Stimulated activated naive CD4-positive, alpha-beta T cell treated with Interleukin-2 at 50 U/mL for 16 hours (primary cell): ENCODE measurements at regions not wholly inside any gene's neighbourhood (a gene's known extent, or its start where the extent isn't known, plus 50 kb on each side); places are given as distances from the start of the nearest gene placed in this dataset.
"Not testable (repeated sequence)": the region's sequence is repeated elsewhere in the genome, so short reads cannot be mapped to it uniquely, and the experiment has no call there.

Experiments
- DNase-seq: peaks from one replicate; lab custom pipeline; 2025; lab: John Stamatoyannopoulos, UW

GRCh38 chr3:56924700-56925099 is 123.0 kb upstream of the ARHGEF3 start:
- DNase-seq = not testable (repeated sequence)

- DNase-seq = no peak
Observed at GRCh38 chr3:56923526-56924224, 121.9 kb upstream of the ARHGEF3 start.

GRCh38 chr3:56921573-56922453 is 120.1 kb upstream of the ARHGEF3 start:
- no peak for DNase-seq

GRCh38 chr3:56919797-56920195 is 118.0 kb upstream of the ARHGEF3 start:
- no peak for DNase-seq

GRCh38 chr3:56919137-56919796 is 117.5 kb upstream of the ARHGEF3 start:
- no peak for DNase-seq

- peak; percentile 60 for DNase-seq
Observed at GRCh38 chr3:56918111-56918568, 116.4 kb upstream of the ARHGEF3 start.

- no peak for DNase-seq
Observed at GRCh38 chr3:56917361-56918110, 115.8 kb upstream of the ARHGEF3 start.

- DNase-seq = no peak
Observed at GRCh38 chr3:56916716-56917360, 115.1 kb upstream of the ARHGEF3 start.

- DNase-seq = peak; percentile 59
Observed at GRCh38 chr3:56915966-56916586, 114.3 kb upstream of the ARHGEF3 start.

- no peak for DNase-seq
Observed at GRCh38 chr3:56914646-56915045, 112.9 kb upstream of the ARHGEF3 start.

GRCh38 chr3:56911363-56911762 is 109.6 kb upstream of the ARHGEF3 start:
- DNase-seq = no peak

GRCh38 chr3:56909349-56909748 is 107.6 kb upstream of the ARHGEF3 start:
- no peak for DNase-seq

GRCh38 chr3:56908004-56908403 is 106.3 kb upstream of the ARHGEF3 start:
- DNase-seq = no peak

- DNase-seq = no peak
Observed at GRCh38 chr3:56904552-56905215, 102.9 kb upstream of the ARHGEF3 start.

- DNase-seq = no peak
Observed at GRCh38 chr3:56903231-56903782, 101.6 kb upstream of the ARHGEF3 start.

GRCh38 chr3:56902468-56903160 is 100.9 kb upstream of the ARHGEF3 start:
- no peak for DNase-seq

- DNase-seq = no peak
Observed at GRCh38 chr3:56900801-56901200, 99.1 kb upstream of the ARHGEF3 start.

GRCh38 chr3:56899851-56900250 is 98.1 kb upstream of the ARHGEF3 start:
- no peak for DNase-seq

GRCh38 chr3:56899078-56899477 is 97.3 kb upstream of the ARHGEF3 start:
- DNase-seq = no peak
